NCI-H69 (cell line): ENCODE measurements at regions not wholly inside any gene's neighbourhood (a gene's known extent, or its start where the extent isn't known, plus 50 kb on each side); places are given as distances from the start of the nearest gene placed in this dataset.
"Not testable (repeated sequence)": the region's sequence is repeated elsewhere in the genome, so short reads cannot be mapped to it uniquely, and the experiment has no call there.

Source experiments
- DNase-seq: peaks from one replicate; lab custom pipeline; 2025; lab: John Stamatoyannopoulos, UW

DNA sequence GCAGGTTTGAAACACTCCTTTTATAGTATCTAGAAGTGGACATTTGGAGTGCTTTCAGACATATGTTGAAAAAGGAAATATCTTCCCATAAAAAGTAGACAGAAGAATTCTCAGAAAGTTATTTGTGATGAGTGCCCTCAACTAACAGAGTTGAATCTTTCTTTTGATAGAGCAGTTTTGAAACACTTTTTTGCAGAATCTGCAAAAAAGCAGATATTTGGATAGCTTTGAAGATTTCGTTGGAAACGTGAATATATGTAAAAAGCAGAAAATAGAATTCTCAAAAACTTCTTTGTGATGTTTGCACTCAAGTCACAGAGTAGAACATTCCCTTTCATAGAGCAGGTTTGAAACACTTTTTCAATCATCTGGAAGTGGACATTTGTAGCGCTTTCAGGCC is 676.4 kb upstream of the ZNF337 start:
- not testable (repeated sequence) for DNase-seq

DNA sequence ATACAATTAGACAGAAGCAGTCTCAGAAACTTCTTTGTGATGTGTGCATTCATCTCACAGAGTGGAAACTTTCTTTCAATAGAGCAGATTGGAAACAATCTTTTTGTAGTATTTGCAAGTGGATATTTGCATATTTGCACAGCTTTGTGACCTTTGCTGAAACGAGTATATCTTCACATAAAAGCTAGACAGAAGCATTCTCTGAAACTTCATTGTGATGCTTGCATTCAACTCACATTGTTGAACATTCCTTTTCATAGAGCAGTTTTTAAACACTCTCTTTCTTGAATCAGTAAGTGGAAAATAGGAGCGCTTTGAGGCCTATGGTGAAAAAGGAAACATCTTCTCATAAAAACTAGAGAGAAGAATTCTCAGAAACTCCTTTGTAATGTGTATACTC is 657.9 kb upstream of the ZNF337 start:
- DNase-seq, result no peak

DNA sequence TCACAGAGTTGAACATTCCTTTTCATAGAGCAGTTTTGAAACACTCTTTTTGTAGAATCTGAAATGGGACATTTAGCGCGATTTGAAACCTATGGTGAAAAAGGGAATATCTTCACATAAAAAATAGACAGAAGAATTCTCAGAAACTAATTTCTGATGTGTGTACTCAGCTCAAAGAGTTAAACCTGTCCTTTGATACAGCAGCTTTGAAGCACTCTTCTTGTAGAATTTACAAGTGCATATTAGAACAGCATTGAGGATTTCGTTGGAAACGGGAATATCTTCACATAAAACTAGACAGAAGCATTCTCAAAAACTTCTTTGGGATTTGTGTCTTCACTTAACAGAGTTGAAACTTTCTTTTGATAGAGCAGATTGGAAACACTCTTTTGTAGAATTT is 650.7 kb upstream of the ZNF337 start:
- DNase-seq, result no peak

DNA sequence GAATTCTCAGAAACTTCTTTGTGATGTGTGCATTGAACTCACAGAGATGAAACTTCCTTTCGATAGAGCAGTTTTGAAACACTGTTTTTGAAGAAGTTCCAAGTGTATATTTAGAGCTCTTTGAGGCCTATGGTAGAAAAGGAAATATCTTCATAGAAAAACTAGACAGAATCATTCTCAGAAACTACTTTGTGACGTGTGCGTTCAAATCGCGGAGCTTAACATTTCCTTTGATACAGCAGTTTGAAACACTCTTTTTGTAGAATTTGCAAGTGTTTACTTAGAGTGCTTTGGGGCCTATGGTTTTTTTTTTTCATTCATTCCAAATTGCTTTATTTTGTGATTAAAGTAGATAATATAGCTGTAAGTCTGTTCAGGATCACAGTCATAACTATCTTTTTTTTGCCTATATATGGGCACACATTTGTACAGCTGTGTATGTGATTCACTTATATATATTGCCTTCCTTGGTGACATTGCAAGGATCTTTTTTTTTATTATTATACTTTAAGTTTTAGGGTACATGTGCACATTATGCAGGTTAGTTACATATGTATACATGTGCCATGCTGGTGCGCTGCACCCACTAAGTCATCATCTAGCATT is 643.9 kb upstream of the ZNF337 start:
- not testable (repeated sequence) for DNase-seq

DNA sequence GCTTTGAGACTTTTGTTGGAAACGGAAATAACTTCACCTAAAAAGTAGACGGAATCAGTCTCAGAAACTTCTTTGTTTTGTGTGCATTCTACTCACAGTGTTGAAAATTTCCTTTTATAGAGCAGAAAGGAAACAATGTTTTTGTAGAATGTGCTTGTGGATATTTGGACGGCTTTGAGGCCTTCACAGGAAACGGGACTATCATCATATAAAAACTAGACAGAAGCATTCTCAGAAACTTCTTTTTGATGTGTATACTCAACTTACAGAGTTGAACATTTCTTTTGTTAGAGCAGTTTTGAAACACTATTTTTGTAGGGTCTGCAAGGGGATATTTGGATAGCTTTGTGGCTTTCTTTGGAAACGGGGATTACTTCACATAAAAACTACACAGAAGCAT is 627.5 kb upstream of the ZNF337 start:
- no peak for DNase-seq

DNA sequence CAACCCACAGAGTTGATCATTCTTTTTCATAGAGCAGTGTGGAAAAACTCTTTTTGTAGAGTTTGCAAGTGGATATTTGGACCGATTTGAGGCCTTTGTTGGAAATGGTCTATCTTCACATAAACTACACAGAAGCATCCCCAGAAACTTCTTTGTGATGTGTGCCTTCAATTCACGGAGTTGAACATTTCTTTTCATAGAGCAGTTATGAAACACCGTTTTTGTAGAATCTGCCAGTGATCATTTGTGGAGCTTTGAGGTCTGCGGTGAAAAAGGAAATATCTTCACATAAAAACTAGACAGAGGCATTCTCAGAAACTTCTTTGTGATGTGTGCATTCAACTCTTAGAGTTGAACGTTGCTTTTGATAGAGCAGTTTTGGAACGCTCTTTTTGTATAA is 618.4 kb upstream of the ZNF337 start:
- DNase-seq, result no peak

DNA sequence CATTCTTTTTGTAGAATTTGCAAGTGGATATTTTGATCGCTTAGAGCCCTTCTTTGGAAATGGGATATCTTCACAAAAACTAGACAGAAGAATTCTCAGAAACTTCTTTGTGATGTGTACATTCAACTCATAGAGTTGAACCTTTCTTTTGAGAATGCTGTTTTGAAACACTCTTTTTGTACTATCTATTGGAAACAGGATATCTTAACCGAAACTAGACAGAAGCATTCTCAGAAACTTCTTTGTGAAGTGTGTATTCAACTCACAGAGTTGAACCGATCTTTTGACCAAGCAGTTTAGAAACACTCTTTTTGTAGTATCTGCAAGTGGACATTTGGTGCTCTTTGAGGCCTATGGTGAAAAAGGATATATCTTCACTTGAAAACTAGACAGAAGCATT is 613.1 kb upstream of the ZNF337 start:
- not testable (repeated sequence) for DNase-seq

DNA sequence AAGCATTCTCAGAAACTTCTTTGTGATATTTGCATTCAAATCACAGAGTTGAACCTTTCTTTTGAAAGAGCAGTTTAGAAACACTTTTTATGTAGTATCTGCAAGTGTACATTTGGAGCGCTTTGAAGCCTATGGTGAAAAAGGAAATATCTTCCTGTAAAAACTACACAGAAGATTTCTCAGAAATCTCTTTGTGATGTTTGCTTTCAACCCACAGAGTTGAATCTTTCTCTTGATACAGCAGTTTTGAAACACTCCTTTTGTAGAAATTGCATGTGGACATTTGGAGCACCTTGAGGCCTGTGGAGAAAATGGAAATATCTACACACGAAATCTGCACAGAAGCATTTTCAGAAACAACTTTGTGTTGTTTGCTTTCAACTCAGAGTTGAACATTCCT is 612.3 kb upstream of the ZNF337 start:
- DNase-seq, result no peak

DNA sequence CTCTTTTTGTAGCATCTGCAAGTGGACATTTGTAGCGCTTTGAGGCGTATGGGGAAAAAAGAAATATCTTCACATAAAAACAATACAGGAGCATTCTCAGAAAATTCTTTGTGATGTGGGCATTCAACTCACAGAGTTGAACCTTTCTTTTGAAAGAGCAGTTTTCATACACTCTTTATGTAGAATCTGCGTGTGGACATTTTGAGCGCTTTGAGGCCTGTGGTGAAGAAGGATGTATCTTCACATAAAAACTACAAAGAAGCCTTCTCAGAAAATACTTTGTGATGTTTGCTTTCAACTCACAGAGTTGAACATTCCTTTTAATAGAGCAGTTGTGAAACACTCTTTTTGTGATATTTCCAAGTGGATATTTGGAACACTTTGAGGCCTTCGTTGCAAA is 598.4 kb upstream of the ZNF337 start:
- DNase-seq, result no peak

DNA sequence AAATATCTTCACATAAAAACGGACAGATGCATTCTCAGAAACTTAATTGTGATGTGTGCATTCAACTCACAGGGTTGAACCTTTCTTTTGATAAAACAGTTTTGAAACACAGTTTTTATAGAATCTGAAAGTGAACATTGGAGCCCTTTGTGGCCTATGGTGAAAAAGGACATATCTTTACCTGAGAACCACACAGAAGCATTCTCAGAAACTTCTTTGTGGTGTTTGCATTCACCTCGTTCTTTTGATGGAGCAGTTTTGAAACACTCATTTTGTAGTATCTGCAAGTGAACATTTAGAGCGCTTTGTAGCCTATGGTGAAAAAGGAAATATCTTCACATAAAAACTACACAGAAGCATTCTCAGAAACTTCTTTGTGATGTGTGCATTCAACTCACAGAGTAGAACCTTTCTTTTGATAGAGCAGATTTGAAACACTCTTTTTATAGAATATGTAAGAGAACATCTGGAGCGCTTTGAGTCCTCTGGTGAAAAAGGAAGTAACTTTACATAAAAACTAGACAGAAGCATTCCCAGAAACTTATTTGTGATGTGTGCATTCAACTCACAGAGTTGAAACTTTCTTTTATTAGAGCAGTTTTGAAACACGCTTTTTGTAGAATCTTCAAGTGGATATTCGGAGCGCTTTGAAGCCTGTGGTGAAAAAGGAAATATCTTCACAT is 591.9 kb upstream of the ZNF337 start:
- not testable (repeated sequence) for DNase-seq

DNA sequence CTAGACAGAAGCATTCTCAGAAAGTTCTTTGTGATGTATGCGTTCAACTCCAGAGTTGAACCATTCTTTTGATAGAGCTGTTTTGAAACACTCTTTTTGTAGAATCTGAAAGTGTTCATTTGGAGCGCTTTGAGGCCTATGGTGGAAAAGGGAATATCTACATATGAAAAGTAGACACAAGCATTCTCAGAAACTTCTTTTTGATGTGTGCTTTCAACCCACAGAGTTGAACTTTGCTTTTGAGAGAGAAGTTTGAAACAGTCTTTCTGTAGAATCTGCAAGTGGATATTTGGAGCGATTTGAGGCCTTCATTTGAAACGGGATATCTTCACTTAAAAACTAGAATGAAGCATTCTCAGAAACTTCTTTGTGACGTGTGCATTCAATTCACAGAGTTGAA is 582.6 kb upstream of the ZNF337 start:
- DNase-seq, result no peak

DNA sequence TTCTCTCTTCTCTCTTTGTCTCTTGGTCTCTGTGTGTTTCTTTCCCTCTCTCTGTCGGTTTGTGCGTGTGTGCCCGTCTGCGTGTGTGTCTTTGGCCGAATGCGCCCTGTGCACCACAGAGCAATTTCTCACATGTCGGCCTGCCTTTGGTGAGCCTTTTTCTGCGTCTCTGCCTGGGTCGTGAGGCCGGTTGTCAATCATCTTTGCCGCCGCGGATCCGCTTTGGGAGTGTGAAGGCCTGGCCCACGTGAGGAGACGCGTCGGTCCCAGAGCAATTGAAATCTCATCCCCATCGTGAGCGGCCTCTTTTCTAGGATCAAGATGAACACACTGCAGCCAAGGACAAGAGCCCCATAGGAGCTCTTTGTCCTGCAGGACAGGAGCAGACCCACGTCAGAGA is 580.7 kb upstream of the ZNF337 start:
- DNase-seq, result no peak

DNA sequence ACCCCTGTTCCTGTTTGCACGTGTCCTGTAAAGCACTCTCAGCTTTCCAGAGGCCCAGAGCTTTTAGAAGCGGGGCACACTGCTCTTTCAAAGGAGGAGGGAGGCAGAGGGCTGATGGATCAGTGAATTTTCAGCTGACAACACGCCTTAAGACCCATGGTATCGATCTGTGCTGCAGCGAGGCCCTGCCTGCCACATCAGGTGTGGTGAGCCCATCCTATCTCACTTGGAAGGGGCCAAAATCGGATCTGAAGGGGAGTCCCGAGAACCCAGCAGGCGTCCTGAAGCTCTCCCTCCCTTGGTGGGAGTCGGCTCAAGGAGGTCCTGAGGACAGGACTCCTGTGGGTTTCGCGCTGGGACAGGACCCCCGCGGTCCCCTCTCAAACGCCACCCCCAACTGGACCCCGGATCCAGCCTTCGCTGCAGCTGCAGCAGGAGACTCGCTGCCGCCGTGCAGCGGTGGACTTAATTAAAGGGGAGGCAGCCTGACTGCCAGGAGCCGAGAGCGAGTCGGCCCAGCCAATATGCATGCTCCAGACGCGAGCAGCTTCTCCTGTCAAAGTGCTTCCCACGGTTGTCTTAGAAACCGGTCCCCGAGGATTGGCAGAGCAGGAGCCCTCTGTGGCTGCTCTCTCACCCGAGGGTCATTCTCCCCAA is 580.0 kb upstream of the ZNF337 start:
- no peak for DNase-seq

DNA sequence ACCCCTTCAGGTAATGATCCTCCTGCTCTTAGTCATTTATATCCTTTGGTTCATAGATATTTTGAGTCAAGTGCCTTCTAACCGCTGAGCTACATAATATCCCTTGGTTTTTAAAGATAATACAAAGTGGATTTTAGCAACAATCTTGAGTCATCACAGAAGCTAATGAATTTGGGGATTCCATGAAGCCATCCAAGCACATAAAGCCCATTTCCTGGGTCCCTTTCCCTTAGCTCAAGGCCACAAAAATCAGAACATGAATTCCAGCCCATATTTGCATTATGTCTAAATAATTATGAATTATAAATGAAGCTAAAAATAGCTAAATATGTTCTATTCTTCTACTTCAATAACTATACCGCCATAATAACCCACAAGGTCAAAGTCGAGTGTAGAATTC is 572.1 kb upstream of the ZNF337 start:
- DNase-seq, result not testable (repeated sequence)

DNA sequence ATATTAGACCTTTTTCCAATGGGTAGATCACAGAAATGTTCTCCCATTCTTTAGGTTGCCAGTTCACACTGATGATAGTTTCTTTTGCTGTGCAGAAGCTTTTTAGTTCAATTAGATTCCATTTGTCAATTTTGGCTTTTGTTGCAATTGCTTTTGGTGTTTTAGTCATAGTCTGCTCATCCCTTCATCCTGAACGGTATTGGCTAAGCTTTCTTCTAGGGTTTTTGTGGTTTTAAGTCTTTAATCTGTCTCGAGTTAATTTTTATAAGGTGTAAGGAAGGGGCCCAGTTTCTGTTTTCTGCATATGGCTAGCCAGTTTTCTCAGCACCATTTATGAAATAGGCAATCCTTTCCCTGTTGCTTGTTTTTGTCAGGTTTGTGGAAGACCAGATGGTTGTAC is 564.3 kb upstream of the ZNF337 start:
- not testable (repeated sequence) for DNase-seq

DNA sequence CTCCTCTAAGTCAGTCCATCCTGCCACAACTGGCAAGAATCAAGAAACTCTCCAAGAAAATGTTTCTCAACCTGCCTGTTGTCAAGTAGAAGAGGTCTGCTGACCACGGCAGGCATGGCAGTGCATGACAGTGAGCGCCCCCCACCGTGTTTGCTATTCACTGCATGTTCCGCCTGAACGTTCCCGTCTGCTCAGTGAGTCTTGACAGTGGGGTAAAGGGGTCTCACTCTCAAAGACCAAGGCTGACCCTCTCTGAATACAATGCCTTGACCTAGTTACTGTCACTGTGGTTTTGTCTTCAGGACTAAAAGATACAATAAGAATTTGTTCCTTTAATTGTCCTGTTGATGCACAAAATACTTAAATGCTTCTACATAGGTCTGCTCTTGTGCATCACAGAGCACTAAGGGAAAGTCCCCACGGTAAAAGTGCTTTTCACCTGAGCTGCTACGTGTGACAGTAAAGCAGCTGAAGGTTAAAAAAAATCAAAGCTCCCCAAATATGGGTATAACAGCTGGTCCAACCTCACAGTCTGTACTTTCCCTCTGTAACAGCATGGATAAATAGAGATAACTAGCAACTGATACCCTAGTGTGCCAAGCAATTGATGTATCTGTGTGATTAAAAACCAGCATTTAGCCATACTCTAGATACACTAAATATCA is 555.8 kb upstream of the ZNF337 start:
- not testable (repeated sequence) for DNase-seq

DNA sequence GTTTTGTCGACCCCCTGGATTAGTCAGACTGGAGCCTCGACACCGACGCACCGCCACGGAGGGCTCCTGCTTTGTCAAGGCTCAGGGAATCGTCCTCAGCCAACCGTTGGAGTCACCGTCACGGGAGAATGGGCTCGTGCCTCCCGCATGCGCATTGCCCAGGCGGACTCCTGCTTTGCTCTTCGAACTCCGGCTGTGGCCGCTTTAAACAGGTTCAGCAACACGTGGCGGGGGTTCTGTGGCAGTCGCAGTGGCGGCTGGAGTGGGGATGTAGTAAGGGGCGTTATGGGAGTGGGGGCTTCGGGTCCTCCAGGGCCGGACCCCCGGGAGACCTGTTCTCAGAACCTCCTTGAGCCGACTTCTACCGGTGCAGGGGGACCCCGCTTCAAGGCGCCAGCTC is 554.7 kb upstream of the ZNF337 start:
- not testable (repeated sequence) for DNase-seq

DNA sequence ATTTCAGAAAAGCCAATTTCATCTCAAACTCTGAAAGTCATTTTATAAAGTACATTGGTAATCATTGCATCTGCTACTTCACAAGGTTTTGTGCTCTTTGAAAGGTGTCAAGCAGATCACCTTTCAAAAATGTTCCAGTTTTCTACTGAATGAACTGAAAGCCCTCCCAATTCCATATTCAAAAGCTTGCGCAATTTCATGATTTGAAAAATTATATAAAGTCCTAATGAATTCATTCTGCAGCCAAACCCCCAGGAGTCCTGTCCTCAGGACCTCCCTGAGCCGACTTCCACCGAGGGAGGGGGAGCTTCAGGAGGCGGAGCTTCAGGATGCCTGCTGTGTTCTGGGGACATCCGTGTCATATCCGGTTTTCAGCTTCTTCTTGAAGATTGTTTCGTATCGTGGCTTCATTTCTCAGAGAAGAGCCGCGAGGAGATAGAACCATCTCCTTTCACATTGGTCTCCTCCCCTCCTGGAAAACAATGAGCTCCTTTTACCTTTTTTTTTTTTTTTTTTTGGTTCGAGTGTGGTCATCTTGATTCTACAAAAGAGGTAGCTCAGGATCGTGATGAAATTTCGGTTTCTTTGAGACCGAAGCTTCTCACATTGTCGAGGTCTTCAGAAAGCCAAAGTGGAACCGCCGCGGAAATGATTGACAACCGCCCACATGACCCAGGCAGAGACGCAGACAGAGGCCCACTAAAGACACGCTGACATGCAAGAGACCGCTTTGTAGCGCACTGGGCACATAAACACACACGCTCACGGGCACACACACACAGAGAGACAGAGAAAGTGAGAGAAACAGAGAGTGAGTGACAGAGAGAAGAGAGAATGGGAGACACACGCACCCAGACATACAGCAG is 553.8 kb upstream of the ZNF337 start:
- DNase-seq, result not testable (repeated sequence)

DNA sequence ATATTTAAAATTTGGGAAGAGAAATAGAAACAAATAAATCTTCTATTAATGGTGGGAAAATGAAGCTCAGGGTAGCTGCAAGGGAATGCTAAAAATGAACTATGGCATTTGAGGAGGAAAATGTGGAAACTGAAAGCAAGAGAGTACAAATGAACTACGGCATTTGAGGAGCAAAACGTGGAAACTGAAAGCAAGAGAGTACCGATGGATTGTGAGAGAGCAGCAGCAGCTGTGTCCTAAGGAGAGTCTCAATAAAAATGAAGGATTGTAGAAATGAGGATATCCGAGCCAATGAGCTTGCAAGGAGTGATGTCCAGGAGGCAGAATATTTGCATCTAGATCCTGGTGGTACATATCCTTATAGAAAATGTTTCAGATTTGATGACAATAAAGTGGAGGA is 547.1 kb upstream of the ZNF337 start:
- DNase-seq, result no peak

DNA sequence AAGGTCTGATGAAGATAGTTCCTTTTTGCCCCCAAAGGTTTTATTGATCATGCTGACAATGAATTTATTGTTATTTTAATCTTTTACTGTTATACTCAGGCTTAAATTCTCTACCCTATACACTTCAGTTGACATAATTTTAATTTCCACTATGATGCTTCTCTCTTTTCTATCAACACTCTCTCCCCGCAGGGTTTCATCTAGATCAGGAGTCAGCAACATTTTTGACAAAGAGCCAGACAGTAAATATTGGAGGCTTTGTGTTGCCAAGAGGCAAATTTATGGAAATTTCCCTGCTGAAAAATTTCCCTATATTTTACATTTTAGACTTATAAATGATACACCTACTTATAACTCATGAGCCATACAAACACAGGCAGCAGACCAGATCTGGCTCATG is 524.0 kb upstream of the ZNF337 start:
- not testable (repeated sequence) for DNase-seq

DNA sequence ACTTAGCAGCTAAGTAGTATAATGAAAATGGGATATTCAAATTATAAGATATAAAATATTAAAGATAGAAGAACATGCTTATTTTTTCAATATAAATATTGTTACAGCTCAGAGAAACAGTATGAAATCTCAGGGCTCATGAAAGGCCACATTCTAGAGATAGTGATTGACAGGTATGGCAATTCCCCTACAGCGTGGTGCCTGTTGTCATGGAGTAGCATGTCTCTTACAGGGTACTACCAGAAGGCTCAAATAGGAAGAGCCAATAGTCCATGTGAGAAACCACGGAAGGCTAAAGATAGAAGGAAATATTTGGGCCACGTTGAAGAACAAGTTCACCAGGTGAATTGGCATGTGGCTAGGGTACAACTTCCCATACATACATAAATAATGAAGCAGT is 522.9 kb upstream of the ZNF337 start:
- not testable (repeated sequence) for DNase-seq

DNA sequence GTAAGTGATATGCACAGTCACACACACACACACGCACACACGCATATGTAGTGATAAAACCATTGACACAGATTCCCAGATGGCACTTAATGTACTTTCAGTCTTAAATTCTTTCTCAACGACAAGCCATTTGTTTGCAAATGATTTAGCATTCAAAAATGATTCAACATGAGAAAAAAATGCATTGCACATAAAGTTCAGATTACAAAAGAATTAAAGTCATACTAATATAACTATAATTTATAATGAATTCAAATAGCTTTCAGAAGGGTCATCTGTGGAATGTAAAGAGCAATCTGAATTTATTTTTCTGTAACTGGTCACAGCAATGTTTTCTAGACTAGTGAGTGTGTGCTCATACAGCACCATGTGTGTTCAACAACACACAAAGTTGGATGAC is 521.6 kb upstream of the ZNF337 start:
- DNase-seq, result no peak
